HCT116 (cell line): ENCODE measurements at regions not wholly inside any gene's neighbourhood (a gene's known extent, or its start where the extent isn't known, plus 50 kb on each side); places are given as distances from the start of the nearest gene placed in this dataset.

Source experiments
- ATAC-seq: fragments of 200-7000 bp; cut with Tn5 transposase; 2 replicates; pipeline ENCODE4 v1.9.1; 2020; ENCODE audit warnings: mild to moderate bottlenecking, moderate library complexity
- BruUV-seq: library from RNA; stranded (reverse); fragments of 400-500 nt; replicated peaks from 2 replicates; lab custom pipeline; 2021; lab: Mats Ljungman, UMichigan
- CTCF ChIA-PET: fragments of 300-600 bp; sonication (Branson Sonifier 250); formaldehyde crosslinking; loops from one replicate; lab custom pipeline; 2021; ENCODE audit warnings: antibody characterized with exemption; lab: Charles Lee
- POLR2A ChIA-PET: fragments of 300-600, 350-600 bp; sonication (Branson Sonifier 250); formaldehyde crosslinking; loops from one replicate; lab custom pipeline; 2021; ENCODE audit warnings: antibody characterized with exemption; lab: Charles Lee
- RAD21 ChIA-PET, 2 experiments: fragments of 300-600 bp; sonication (Branson Sonifier 250); formaldehyde crosslinking; loops; one replicate each; lab custom pipeline; 2023; ENCODE audit warnings: low total read pairs in 2 of 2; ENCODE audit not compliant: uncharacterized antibody in 2 of 2, unreplicated experiment in 2 of 2, low non-redundant PET in 1 of 2; lab: Charles Lee
- DNase-seq: peaks from one replicate; pipeline ENCODE4 v3.0.0-alpha.2; 2010; ENCODE audit warnings: low read depth, low spot score
- H2AFZ ChIP-seq: fragments of 200-600 bp; shearing (Covaris generic), sonication (generic); 2 replicates; pipeline ENCODE4 v1.6.1; 2017; ENCODE audit warnings: low read depth, mixed run types, mixed read lengths, antibody characterized with exemption, low read length; ENCODE audit not compliant: poor library complexity, severe bottlenecking
- H3K27ac ChIP-seq: 2 replicates; pipeline ENCODE4 v1.5.1; 2012; ENCODE audit warnings: low read depth, low read length
- H3K27me3 ChIP-seq: fragments of 200-600 bp; sonication (generic); 2 replicates; pipeline ENCODE4 v1.6.1; 2016; ENCODE audit warnings: mixed run types, low read length, mixed read lengths; ENCODE audit not compliant: insufficient read depth
- H3K36me3 ChIP-seq, 2 experiments: fragments of 200-500 bp in 1 of 2; fragments of 200-600 bp in 1 of 2; sonication (Bioruptor generic) in 1 of 2; sonication (generic) in 1 of 2; 2 replicates each; pipeline versions ENCODE4 v1.5.1 to v1.6.1; 2014 to 2016; ENCODE audit warnings: low read length in 2 of 2, inconsistent platforms in 1 of 2, mixed read lengths in 1 of 2, mixed run types in 1 of 2; ENCODE audit not compliant: insufficient read depth in 2 of 2, control insufficient read depth in 1 of 2
- H3K4me1 ChIP-seq, 2 experiments: fragments of 200-600 bp in 1 of 2; sonication (generic) in 1 of 2; 2 replicates each; pipeline versions ENCODE4 v1.5.1 to v1.6.1; 2012 to 2017; ENCODE audit warnings: low read length in 2 of 2, inconsistent platforms in 1 of 2, mild to moderate bottlenecking in 1 of 2, mixed read lengths in 1 of 2, mixed run types in 1 of 2, moderate library complexity in 1 of 2; ENCODE audit not compliant: insufficient read depth in 2 of 2, control insufficient read depth in 1 of 2
- H3K4me2 ChIP-seq: fragments of 200-600 bp; sonication (generic); 2 replicates; pipeline ENCODE4 v1.6.1; 2017; ENCODE audit warnings: mixed run types, low read length, mixed read lengths
- H3K4me3 ChIP-seq, 2 experiments: fragments of 200-600 bp in 1 of 2; sonication (generic) in 1 of 2; replicated peaks in 1 of 2; 2 replicates each; pipeline ENCODE4 v1.5.1; 2011 to 2016; ENCODE audit warnings: low read length in 2 of 2, control low read depth in 1 of 2, low read depth in 1 of 2, mild to moderate bottlenecking in 1 of 2, mixed read lengths in 1 of 2, mixed run types in 1 of 2
- H3K79me2 ChIP-seq: fragments of 200-600 bp; sonication (generic); 2 replicates; pipeline ENCODE4 v1.6.1; 2017; ENCODE audit warnings: mild to moderate bottlenecking, mixed run types, low read length, moderate library complexity, mixed read lengths; ENCODE audit not compliant: insufficient read depth
- H3K9ac ChIP-seq: fragments of 200-600 bp; sonication (generic); 2 replicates; pipeline ENCODE4 v1.6.1; 2016; ENCODE audit warnings: low read length, mixed read lengths
- H3K9me2 ChIP-seq: fragments of 200-600 bp; sonication (generic), shearing (Covaris generic); 2 replicates; pipeline ENCODE4 v1.6.1; 2017; ENCODE audit warnings: mixed run types, mild to moderate bottlenecking, moderate library complexity; ENCODE audit not compliant: insufficient read depth
- H3K9me3 ChIP-seq, 2 experiments: fragments of 200-500 bp in 1 of 2; fragments of 200-600 bp in 1 of 2; sonication (Bioruptor generic) in 1 of 2; sonication (generic) in 1 of 2; 2 replicates each; pipeline ENCODE4 v1.6.1; 2014 to 2017; ENCODE audit warnings: low read length in 2 of 2, mixed read lengths in 2 of 2, inconsistent platforms in 1 of 2, low read depth in 1 of 2, mild to moderate bottlenecking in 1 of 2, mixed run types in 1 of 2, moderate library complexity in 1 of 2; ENCODE audit not compliant: control insufficient read depth in 1 of 2, insufficient read depth in 1 of 2
- H4K20me1 ChIP-seq: fragments of 200-600 bp; sonication (generic), shearing (Covaris generic); 2 replicates; pipeline ENCODE4 v1.6.1; 2017; ENCODE audit warnings: mixed run types, mild to moderate bottlenecking, moderate library complexity; ENCODE audit not compliant: insufficient read depth
- CBX3 ChIP-seq: IDR thresholded peaks from 2 replicates; pipeline ENCODE4 v1.6.1; 2012; ENCODE audit warnings: low read depth
- ELF1 ChIP-seq: IDR thresholded peaks from 2 replicates; pipeline ENCODE4 v1.6.1; 2012; ENCODE audit warnings: low read depth, borderline replicate concordance
- EZH2 ChIP-seq: fragments of 200-600 bp; sonication (generic); IDR thresholded peaks from 2 replicates; pipeline ENCODE4 v1.6.1; 2017; ENCODE audit warnings: antibody characterized with exemption, mixed run types
- EZH2phosphoT487 ChIP-seq: fragments of 200-600 bp; IDR thresholded peaks from 2 replicates; pipeline ENCODE4 v1.6.1; 2018; ENCODE audit warnings: antibody characterized with exemption, borderline replicate concordance
- MAX ChIP-seq: IDR thresholded peaks from 2 replicates; pipeline ENCODE4 v1.6.1; 2012
- SP1 ChIP-seq: IDR thresholded peaks from 2 replicates; pipeline ENCODE4 v1.6.1; 2012; ENCODE audit warnings: low read depth
- SRF ChIP-seq: IDR thresholded peaks from 2 replicates; pipeline ENCODE4 v1.6.1; 2012; ENCODE audit warnings: low read depth
- TCF7L2 ChIP-seq: IDR thresholded peaks from 2 replicates; pipeline ENCODE4 v1.7.0; 2011; ENCODE audit warnings: borderline replicate concordance, inconsistent platforms; ENCODE audit not compliant: insufficient read depth, insufficient read length; ENCODE audit errors: extremely low read depth
- ZBTB33 ChIP-seq: IDR thresholded peaks from 2 replicates; pipeline ENCODE4 v1.6.1; 2011; ENCODE audit warnings: mild to moderate bottlenecking, low read length, moderate library complexity; ENCODE audit not compliant: insufficient replicate concordance; ENCODE audit errors: extremely low read depth
- ZFX ChIP-seq: fragments of 450-650 bp; IDR thresholded peaks from 2 replicates; pipeline ENCODE4 v1.6.1; 2017
- ZNF274 ChIP-seq: fragments of 200-500 bp; sonication (Bioruptor generic); IDR thresholded peaks from 2 replicates; pipeline ENCODE4 v1.6.1; 2014; ENCODE audit warnings: mild to moderate bottlenecking, low read depth, low read length, inconsistent platforms
- intact Hi-C: fragments of 100-400 bp; cut with micrococcal nuclease; formaldehyde crosslinking; loops from 2 replicates; pipeline ENCODE4 v1.10.0; 2022

DNA sequence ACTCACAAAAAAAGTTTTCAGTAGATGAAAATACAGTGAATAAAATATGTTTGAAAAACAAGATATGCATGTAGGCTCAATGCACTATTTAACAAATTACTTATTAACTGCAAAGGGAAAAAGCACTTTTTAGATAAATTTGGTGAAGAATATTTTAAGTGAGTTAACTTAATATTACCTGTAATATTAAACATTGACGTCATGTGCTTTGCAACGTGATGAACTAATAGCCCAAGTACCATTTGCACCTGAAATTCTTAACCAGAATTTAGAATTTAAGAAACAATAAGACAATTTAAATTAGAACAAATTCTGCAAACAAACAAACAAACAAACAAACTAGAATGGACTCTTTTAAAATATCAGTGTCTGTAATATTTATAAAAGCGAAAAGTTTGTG lies 659.0 kb upstream of the NOVA1 start (continued):
- TF ChIP-seq MAX, result no peak
- TF ChIP-seq ZBTB33, result no peak

DNA sequence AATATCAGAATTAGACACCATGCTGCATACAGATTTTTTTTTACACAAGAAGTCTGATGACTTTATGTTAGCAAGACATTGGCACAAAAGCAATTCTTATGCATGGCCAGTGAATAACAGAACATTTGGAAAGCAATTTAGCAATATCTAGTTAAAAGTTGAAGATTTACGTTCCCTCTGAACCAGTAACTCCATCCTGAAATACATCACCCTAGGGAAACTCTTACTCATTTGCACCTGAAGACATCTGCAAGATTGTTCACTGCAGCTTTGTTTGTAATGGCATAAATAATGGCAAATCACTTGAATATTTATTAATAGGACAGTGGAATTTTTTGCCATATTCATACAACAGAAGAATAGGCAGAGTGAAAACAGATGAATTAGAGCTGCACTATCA lies 670.0 kb upstream of the NOVA1 start:
- no TSS peak for BruUV-seq
- POLR2A ChIA-PET, result no interaction called here
- no peak for DNase-seq
- H3K36me3 ChIP-seq, result no peaks in the 10 kb centered on the region
- TF ChIP-seq CBX3, result no peak
- TF ChIP-seq EZH2, result no peak
- TF ChIP-seq, all 23 proteins: peak for 0
- intact Hi-C loops, result no loop called here
- Histone ChIP-seq H4K20me1 (no peaks in the 10 kb centered on the region), H3K79me2 (no peaks in the 10 kb centered on the region), H3K9me2 (no peaks in the 10 kb centered on the region), H2AFZ (no peak overlapping the region), H3K9ac (no peak overlapping the region), H3K4me1 (no peaks in the 10 kb centered on the region), H3K27ac (no peak overlapping the region), H3K4me2 (no peak overlapping the region), H3K9me3 (peaks cover 4 to 22% of the 10 kb centered on the region in 2 experiments; a peak in 2 of 4 replicates), H3K27me3 (no peaks in the 10 kb centered on the region), H3K4me3 (no peak overlapping the region)
- ATAC-seq, result no peak
- CTCF ChIA-PET, result no interaction called here
- RAD21 ChIA-PET, result no interaction called here

DNA sequence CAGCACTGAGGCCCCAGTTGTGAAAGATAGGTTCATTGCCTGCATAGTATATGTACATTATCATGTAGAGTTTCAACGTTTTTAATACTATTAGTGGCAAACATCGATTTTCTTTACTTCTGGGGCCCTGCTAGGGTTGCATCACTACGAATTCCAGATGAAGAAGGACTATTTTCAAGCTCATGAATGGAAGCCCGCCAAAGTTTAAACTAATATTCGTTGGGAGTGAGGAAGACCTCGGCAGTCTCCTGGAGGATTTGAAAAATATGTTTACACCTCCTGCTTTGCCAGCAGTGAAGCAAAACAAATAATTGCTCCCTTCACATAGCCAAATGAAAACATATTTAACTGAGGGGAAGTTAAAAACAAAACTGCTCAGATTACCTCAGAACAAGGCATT lies 672.9 kb upstream of the NOVA1 start:
- Histone ChIP-seq H3K27me3 (no peaks in the 10 kb centered on the region), H3K4me1 (no peaks in the 10 kb centered on the region), H4K20me1 (no peaks in the 10 kb centered on the region), H3K9ac (no peak overlapping the region), H3K9me3 (peaks cover 7 to 30% of the 10 kb centered on the region in 2 experiments; a peak in 2 of 4 replicates), H3K9me2 (no peaks in the 10 kb centered on the region), H3K36me3 (no peaks in the 10 kb centered on the region), H3K79me2 (no peaks in the 10 kb centered on the region), H3K4me3 (no peak overlapping the region), H3K4me2 (no peak overlapping the region), H2AFZ (no peak overlapping the region), H3K27ac (no peak overlapping the region)
- DNase-seq (no peak), ATAC-seq (no peak)
- CTCF ChIA-PET, result no interaction called here
- no peak for TF ChIP-seq SRF
- TF ChIP-seq ELF1, result no peak
- TF ChIP-seq ZNF274, result no peak
- no peak for TF ChIP-seq ZFX
- no peak for TF ChIP-seq EZH2phosphoT487
- TF ChIP-seq MAX, result no peak
- no peak for TF ChIP-seq SP1
- TF ChIP-seq TCF7L2, result no peak
- RAD21 ChIA-PET, result no interaction called here
- POLR2A ChIA-PET, result no interaction called here
- BruUV-seq, result no TSS peak
- intact Hi-C loops, result no loop called here
